Omental fat pad (tissue), 3 donors: ENCODE measurements at regions not wholly inside any gene's neighbourhood (a gene's known extent, or its start where the extent isn't known, plus 50 kb on each side); places are given as distances from the start of the nearest gene placed in this dataset.

Experiments
- ATAC-seq: fragments of 150-250 bp; one replicate; pipeline ENCODE4 v1.9.1; 2016; ENCODE audit warnings: mild to moderate bottlenecking, moderate library complexity; ENCODE audit not compliant: low FRiP score
- DNase-seq: peaks from one replicate; pipeline ENCODE4 v3.0.0-alpha.2; 2019; ENCODE audit warnings: low spot score
- CTCF ChIP-seq, 3 donors: fragments of 450-650 bp; IDR thresholded peaks; one replicate each; pipeline ENCODE4 v1.5.1; 2016 to 2017; ENCODE audit warnings: antibody characterized with exemption in 3 of 3, mild to moderate bottlenecking in 3 of 3, moderate library complexity in 2 of 3

GRCh38 chr11:122033631-122034030 lies 82.4 kb downstream of the BLID start:
- DNase-seq (no peak), ATAC-seq (no peak)
- no peak for TF ChIP-seq CTCF (IDR thresholded peaks at IDR 0.05)

GRCh38 chr11:122033193-122033592 lies 82.8 kb downstream of the BLID start:
- ATAC-seq (no peak), DNase-seq (no peak)
- no peak for TF ChIP-seq CTCF (IDR thresholded peaks at IDR 0.05)

GRCh38 chr11:122032317-122032716 lies 83.7 kb downstream of the BLID start:
- DNase-seq (no peak), ATAC-seq (no peak)
- TF ChIP-seq CTCF (IDR thresholded peaks at IDR 0.05), result no peak

- no peak for ATAC-seq
- no peak for DNase-seq
- TF ChIP-seq CTCF (IDR thresholded peaks at IDR 0.05), result no peak
Observed at GRCh38 chr11:122031813-122032212, 84.2 kb downstream of the BLID start.

GRCh38 chr11:122030286-122030685 lies 85.7 kb downstream of the BLID start:
- TF ChIP-seq CTCF (IDR thresholded peaks at IDR 0.05), result no peak
- no peak for DNase-seq
- no peak for ATAC-seq

- ATAC-seq (no peak), DNase-seq (no peak)
- TF ChIP-seq CTCF (IDR thresholded peaks at IDR 0.05), result no peak
Observed at GRCh38 chr11:122028545-122028944, 87.5 kb downstream of the BLID start.

GRCh38 chr11:122028036-122028435 lies 88.0 kb downstream of the BLID start:
- ATAC-seq (no peak), DNase-seq (no peak)
- no peak for TF ChIP-seq CTCF (IDR thresholded peaks at IDR 0.05)
